ENCODE measurements at regions not wholly inside any gene's neighbourhood (a gene's known extent, or its start where the extent isn't known, plus 50 kb on each side); places are given as distances from the start of the nearest gene placed in this dataset.

DNA sequence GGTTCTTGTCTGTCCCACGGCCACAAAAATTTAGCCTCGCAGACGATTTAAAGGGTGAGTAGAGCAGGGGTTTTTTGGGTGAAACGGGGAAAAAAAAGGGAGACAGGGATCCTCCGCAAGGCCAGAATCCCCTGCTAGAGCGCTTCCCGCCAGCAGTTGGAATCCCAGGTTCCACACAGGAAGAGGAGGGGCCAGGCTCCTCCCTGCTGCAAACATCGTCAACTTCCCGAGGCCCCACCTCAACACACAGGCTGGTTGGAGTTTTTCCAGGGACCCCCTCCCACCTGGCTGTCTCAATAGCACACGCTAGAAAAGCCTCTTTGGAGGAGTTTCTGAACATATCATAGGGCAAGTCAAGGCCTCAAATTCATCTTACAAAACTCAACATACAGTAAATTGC is 112.7 kb downstream of the MTERF1 start:
- TF ChIP-seq GATA3 (IDR thresholded peaks at IDR 0.05; ENCODE audit: low read depth, low read length) (no peak), GATA2 (IDR thresholded peaks at IDR 0.05; ENCODE audit: low read depth, low read length) (no peak)

DNA sequence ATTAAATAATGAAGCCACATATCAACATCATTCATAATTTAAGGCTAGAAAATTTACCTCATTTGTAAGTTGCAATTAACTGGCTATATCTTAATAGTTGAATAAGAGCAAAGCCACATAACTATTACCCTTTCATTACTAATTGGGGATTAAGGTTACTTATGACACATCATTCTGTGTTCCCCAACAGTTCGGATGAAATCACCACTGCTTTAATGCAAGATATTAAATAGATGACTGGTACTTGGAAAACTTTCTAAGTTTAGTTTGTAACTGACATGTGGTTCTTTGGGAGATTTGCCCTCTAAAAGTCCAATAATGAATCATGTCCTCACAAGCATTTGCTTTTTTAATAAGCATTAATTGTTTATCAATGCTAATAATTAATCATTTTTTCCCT is 109.1 kb downstream of the MTERF1 start:
- no peak for TF ChIP-seq GATA3 (IDR thresholded peaks at IDR 0.05; ENCODE audit: low read depth, low read length)
- no peak for TF ChIP-seq GATA2 (IDR thresholded peaks at IDR 0.05; ENCODE audit: low read depth, low read length)

DNA sequence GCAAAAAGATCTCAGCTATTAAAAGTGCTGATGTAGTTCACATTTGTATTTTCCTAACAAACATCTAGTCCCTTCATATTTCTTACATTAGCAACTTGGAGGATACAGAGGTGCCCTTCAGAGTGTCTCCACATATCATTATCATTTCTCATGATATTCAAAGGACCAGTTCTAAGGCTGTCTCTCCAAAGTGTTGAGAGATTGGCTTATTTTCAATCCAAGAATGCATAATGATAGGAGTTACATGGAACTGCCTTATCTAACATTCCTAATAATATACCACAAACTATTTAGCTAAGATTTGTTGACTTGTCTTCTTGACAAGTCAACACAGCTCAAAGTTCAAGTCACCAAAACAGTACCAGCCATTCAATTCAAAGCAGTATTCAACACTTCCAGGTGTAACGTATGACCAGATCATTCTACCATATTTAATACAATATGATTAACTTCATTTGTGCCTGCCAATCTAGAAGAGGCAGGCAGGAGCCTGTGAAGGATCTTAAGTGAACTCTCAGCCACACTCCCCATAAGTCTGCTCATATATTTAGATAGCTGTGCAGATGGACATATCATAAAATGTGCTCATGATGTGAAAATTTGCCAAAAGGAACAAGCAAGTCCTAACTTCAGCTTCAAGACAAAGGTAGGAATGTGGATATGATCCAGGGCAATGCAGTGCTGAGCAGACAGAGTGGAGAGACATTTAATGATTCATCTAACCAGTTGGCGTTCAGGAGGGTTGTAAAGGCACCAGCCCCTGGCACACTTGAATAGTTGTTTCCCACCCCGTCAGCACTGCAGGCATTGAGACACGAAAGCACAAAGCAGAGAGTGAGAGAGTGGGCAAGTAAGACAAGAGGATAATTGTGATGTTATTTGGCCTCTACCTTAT is 108.3 kb downstream of the MTERF1 start:
- TF ChIP-seq GATA2 (IDR thresholded peaks at IDR 0.05; ENCODE audit: low read depth, low read length) = no peak
- no peak for TF ChIP-seq GATA3 (IDR thresholded peaks at IDR 0.05; ENCODE audit: low read depth, low read length)

DNA sequence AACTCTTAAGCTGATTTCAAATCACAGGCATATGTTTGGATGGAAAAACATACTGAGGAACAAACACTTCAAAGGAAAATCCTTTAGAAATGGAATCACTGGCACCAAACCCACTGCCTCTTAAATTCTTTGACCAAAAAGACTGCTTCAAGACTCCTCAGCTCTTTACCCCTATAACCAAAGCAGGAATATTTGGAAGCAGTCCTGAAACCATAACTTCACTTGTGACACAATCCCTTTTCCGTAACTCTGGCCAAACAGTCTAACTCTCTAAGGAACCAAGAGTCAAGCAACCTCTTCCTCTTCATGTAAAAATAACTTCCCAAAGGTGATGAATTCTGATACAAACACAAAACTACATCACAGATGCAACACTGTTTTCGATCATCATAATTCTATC is 104.3 kb downstream of the MTERF1 start:
- TF ChIP-seq GATA3 (IDR thresholded peaks at IDR 0.05; ENCODE audit: low read depth, low read length) = no peak
- TF ChIP-seq GATA2 (IDR thresholded peaks at IDR 0.05; ENCODE audit: low read depth, low read length) = no peak

DNA sequence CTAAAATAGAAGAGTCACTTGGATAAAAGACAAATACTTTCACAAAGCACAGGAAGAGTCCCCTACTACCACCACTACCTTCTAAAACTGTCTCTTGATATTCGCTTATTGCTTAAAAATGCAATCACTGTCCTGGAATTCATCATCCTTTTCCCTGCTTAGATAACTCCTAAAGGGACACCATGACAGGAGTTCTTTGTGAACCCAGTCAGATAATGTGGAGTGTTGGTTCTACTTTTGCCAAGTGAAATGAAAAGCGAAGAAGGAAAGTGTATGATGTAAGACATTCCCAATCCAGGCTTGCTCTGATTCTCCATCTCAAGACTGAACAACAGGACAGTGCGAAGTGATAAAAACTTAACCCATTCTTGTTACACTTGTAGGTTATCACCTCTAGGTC is 103.0 kb downstream of the MTERF1 start:
- TF ChIP-seq GATA3 (IDR thresholded peaks at IDR 0.05; ENCODE audit: low read depth, low read length) (no peak), GATA2 (IDR thresholded peaks at IDR 0.05; ENCODE audit: low read depth, low read length) (no peak)

DNA sequence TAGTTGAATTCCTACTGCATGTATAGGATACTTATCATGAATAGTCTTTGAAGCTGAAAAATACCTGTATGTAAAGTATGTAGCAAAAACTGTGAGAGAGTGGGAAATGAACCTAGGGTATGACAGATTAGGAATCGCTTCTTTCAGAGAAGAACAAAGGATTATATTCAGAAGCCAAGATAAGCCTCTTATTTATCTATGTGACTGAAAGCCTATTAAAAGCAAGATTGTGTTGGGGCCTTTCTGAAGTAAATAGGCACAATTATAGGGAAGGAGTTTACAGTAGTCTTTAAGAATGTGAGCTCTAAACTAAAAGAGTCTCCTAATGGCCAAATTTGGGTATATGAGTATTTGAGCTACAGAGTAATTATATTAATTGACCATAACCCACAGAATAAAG is 102.1 kb downstream of the MTERF1 start:
- TF ChIP-seq GATA2 (IDR thresholded peaks at IDR 0.05; ENCODE audit: low read depth, low read length) = no peak

DNA sequence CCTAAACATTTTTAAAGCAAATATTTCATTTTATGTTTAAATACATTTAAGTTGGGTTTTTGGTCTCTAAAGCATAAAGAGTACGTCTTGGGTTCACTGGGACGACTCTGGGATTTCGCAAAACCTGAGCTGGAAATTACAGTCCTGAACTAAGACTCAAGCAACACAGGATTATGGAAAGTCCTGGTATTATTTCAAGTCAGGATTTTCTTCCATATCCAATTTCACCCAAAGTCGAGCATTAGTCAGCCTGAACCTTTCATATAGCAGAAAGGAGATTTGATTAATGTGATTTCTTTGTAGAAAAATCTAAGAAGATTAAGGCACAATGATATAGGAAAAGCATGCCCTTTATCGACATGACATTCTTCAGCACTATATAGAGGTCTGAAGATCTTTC is 100.0 kb downstream of the MTERF1 start:
- no peak for TF ChIP-seq GATA3 (IDR thresholded peaks at IDR 0.05; ENCODE audit: low read depth, low read length)
- TF ChIP-seq GATA2 (IDR thresholded peaks at IDR 0.05; ENCODE audit: low read depth, low read length) = no peak

DNA sequence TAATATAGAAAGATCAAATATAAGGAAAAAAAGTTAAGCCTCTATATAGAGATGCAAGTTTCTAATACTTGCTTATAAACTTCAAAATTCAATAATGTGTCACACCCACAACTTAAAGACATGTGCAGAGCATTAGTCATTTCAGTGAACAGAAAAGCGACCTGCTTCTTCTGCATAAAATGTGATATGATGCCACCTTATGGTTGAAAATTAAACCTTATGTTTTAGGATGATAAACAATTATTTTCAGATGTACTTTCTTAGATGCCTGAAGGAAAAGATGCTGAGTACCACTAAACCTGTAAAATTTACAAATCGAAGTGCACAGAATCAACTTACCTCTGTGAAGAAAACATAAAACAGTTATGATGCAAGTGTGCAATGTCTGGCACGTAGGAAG is 96.0 kb downstream of the MTERF1 start:
- no peak for TF ChIP-seq GATA2 (IDR thresholded peaks at IDR 0.05; ENCODE audit: low read depth, low read length)
- TF ChIP-seq GATA3 (IDR thresholded peaks at IDR 0.05; ENCODE audit: low read depth, low read length) = no peak

DNA sequence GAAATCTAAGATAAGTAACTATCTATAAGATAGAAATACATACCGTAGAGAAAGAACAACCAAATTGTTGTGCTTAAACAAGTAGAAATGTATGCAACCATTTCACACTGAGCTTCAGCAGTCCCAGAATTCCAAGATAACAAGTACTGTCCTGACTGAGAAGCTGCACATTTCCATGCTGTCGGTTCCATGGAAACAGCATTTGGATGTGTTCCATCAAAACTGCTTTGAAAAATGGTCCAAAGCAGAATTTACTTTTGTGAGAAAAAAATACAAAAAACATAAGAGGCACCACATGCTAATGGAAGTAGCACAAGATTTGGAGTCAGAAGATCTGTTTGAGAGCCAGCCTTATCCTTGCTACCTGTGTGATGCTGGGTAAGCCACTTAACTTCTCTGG is 92.6 kb downstream of the MTERF1 start:
- TF ChIP-seq GATA3 (IDR thresholded peaks at IDR 0.05; ENCODE audit: low read depth, low read length) = no peak
- TF ChIP-seq GATA2 (IDR thresholded peaks at IDR 0.05; ENCODE audit: low read depth, low read length) = no peak

DNA sequence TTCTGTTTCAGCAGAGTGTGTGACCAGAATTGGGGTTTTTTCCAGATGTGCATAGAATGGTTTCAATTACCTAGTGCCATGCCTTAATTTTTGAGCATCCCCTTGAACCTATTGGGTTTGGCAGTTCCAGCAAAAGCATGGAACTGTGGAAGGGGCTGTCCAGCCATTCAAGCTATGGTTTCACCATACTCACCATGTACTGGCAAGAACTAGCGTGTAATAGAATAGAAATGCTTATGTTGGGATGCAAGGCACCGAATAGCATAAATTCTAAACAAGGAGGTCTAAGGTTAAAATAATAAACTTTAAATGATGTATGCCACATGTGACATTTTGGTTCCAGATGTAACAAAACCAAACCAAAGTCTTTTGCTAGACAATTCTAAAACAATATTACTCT is 91.4 kb downstream of the MTERF1 start:
- no peak for TF ChIP-seq GATA2 (IDR thresholded peaks at IDR 0.05; ENCODE audit: low read depth, low read length)
- TF ChIP-seq GATA3 (IDR thresholded peaks at IDR 0.05; ENCODE audit: low read depth, low read length) = no peak

DNA sequence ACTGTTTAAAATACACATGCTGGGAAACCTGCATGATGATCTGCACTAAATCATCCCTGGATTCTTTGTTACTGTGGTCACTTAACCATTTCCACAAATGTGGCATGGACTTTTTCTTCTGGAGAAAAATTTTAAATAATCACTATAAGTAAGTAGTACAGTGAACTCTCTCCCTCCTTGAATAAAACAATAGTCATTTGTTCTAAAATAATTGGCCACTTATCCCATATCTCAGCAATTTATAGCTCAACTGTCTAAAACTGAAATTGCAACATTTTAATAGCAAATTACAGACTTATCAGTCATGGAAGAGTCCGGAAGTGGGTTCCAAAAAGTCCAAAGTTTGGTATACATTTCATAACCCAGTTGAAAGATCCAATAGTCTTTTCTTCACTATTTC is 90.9 kb downstream of the MTERF1 start:
- no peak for TF ChIP-seq GATA2 (IDR thresholded peaks at IDR 0.05; ENCODE audit: low read depth, low read length)
- TF ChIP-seq GATA3 (IDR thresholded peaks at IDR 0.05; ENCODE audit: low read depth, low read length) = no peak

DNA sequence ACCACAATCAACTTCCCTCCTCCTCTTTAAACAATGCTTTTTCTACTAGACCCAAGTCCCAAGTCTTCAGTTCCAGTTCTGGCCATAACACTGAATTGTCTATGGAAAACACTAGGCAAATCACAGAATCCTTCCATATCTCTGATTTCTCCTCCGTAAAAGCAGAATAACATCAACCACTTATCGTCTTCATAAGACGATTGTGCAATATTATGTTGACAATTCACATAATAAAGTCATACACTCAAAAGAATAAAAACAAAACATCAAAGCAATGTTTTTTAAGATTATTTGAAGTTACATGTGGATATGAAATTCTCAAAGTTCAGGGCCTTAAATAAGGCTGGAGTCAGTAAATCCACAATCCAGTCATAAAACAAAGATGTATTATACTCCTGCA is 84.4 kb downstream of the MTERF1 start:
- TF ChIP-seq GATA2 (IDR thresholded peaks at IDR 0.05; ENCODE audit: low read depth, low read length) (no peak), GATA3 (IDR thresholded peaks at IDR 0.05; ENCODE audit: low read depth, low read length) (no peak)

DNA sequence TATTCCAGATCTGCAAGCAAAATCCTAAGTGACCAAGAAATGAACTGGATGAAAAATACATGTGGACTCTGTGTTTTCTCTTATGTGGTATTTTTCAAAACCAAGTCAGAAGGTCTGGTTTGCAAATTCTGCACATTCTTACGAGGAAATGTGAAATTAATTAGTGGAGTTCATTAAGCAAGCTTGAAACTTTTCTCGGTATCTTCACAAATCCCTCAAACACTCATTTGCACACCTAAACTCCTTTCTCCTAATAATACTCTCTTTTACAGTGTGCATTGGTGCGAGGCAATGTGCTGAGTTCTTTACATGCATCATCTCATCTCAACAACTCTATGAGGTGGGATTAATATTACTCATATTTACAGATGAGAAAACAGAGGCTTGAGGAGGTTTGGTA is 82.1 kb downstream of the MTERF1 start:
- TF ChIP-seq GATA2 (IDR thresholded peaks at IDR 0.05; ENCODE audit: low read depth, low read length) = no peak
- TF ChIP-seq GATA3 (IDR thresholded peaks at IDR 0.05; ENCODE audit: low read depth, low read length) = no peak

DNA sequence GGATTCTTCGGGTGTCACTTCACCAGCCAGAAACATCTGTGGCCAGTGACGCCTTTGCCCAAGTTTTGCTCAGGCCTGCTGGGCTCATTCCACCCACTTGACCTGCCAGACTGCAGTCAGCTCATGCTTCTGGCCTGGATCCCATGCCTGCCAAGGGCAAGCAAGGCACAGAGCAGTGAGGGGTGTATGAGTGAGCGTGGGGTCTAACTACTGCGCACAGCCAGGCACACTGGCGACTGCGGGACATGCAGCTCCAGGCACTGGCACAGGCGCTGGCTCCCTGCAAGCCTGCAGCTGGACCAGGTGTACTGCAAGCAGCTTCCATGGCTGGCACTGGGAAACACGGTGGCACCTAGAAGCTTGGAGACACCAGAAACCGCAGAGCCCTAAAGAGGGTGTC is 80.1 kb downstream of the MTERF1 start:
- no peak for TF ChIP-seq GATA3 (IDR thresholded peaks at IDR 0.05; ENCODE audit: low read depth, low read length)
- no peak for TF ChIP-seq GATA2 (IDR thresholded peaks at IDR 0.05; ENCODE audit: low read depth, low read length)

DNA sequence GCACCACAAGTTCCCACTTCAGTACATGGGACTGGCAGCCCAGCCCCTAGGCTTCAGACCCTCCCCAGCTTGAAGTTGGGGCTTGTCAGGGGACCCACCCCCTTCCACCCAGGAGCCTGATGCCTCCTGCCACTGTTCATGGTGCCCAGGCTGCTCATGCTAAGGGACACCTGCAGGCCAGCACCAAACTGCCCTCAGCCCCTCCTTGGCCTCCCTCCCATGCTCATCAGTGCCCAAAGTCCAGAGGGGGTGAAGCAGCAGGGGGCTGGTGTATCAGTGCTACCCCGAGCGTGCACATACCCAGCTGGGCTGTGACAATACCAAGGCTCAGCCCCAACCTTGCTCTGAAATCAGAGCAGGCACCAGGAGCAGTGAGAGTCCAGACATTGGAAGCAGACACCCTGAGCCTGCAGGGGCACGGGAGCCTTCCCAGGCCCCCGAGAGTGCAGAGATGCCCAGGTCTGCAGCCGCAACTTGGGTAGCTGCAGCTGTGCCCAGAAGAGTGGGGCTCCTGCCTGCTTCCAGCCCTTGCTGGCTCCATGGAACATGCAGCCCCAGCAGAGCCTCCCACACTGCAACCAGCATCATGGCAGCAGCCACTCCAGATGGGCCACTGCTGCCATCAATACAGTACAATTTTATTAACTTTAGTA is 79.0 kb downstream of the MTERF1 start:
- no peak for TF ChIP-seq GATA2 (IDR thresholded peaks at IDR 0.05; ENCODE audit: low read depth, low read length)
